Fibroblast of upper back skin (primary cell): ENCODE measurements at regions not wholly inside any gene's neighbourhood (a gene's known extent, or its start where the extent isn't known, plus 50 kb on each side); places are given as distances from the start of the nearest gene placed in this dataset.

Experiments
- DNase-seq: peaks from one replicate; pipeline ENCODE4 v3.0.0-alpha.2; 2013

- no peak for DNase-seq
These were observed 498.9 kb downstream of the ADGRL2 start for GRCh38 chr1:82299656-82300055.

DNA sequence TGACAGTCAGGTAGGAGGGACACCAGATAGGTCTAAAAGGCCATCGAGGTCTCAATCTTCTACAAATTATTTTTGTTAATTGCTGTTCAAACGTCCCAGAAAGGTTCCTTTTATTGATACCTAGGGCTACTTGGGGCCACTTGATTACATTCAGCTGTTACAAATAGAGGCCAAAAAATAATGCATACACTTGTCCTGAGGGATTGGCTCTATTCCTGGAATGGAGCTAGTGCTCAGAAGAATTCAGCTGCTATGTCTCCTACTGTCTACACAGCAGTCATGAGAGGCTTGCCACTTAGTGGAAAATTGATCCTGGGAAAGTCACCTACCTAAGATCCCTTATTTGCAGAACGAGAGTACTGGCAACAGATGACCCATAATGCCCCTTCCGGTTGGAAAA, 498.3 kb downstream of the ADGRL2 start:
- no peak for DNase-seq

DNA sequence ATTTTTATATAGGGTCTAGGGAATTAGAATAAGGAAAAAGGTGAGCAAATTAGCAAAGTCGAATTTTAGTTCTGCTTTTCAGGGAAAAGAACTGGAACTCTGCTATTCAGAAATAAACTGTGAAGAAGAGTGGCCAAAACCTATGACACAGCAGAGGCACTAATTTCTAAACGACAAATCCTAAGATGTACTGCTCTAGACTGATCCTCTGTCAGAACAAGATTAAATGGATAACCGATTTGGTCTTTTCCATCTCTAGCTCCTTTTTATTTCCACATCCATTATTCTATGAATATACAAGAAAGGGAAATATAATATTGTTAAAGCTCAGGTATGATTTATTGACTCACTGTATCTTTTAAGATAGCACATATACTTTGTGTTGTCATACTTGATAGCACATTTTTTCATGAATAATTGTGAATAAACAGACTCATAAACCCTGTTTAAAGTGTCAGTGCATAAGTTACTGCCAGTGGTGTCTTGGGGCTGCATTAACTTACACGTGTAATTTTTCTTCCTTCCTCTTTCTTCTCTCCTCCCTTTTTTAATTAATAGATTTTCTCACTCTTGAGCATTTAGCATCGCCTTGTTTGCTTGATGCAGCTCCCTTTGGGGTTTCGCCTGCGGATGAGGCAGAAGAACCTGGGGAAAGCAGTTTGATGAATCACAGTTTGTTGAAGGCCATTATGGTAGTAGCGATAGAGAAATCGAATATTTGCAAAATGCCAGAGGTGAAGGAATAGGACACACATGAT, 496.6 kb downstream of the ADGRL2 start:
- DNase-seq = no peak

DNA sequence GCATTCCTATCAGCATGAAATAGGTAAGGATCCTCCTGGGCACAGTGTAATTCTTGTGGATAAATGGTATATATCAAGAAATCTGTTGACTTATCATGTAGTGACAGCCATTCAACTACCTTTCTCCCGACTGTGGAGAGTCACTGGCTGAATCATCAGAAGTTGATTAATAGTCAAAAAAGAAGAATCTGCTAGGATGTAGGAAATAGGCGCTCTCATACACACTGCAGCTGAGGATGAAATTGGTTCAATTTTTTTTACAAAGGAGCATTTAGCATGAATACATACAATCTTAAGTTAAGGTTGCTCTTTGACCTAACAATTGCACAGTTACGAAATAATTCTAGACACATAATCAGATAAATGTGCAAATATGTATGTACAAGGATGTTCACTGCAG, 486.8 kb downstream of the ADGRL2 start:
- no peak for DNase-seq

- peak; percentile 28 for DNase-seq
These were observed 483.5 kb downstream of the ADGRL2 start for GRCh38 chr1:82284213-82284612.

DNA sequence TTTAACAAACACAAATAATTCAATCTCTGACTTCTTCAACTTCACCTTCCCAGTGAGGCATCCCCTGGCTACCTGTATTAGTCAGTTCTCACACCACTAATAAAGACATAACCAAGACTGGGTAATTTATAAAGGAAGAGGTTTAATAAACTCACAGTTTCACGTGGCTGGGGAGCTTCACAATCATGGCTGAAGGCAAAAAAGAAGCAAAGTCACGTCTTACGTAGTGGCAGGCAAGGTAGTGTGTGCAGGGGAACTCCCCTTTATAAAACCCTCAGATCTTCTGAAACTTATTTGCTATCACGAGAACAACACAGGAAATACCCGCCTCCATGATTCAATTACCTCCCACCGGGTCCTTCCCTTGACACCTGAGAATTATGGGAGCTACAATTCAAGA, 478.5 kb downstream of the ADGRL2 start:
- no peak for DNase-seq

DNA sequence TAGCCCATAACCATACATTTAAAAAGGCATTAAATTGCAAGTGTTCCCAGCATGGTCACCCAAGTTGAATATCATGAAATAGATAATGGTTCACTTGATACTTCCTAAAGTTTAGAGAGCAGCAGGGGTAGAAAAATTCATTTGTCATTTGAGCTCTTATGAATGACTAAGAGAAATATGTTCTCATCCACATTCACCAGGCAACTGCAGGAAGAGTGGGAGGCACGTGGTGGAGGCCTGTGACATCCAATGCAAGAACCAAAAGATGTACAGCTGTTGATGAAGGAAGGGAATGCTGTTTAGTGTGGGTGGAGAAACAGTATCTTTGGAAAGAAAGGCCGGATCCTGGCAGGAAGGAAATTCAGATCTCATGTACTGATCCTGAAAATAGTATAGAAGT, 473.1 kb downstream of the ADGRL2 start:
- peak; percentile 4 for DNase-seq

GRCh38 chr1:82269431-82269830, 468.7 kb downstream of the ADGRL2 start:
- peak; percentile 75 for DNase-seq

DNA sequence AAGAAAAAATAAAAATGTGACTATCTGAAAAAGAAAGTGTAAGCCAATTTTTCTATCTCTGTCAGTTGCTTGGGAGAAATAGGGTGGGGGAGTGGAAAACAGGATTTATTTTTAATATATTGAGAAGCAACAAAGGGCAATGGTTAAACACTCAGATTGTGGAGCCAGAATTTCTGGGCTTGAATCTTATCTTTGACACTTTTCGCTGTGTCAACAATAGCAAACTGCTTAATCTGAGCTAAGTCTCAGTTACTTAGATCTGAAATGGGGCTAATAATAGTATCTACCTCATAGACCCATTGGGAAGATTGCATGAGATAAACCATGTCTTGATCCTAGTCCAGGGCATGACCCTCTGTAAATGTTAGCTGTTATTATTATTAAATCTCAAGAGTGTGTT, 468.1 kb downstream of the ADGRL2 start:
- DNase-seq = no peak

- DNase-seq = no peak
These were observed 465.6 kb downstream of the ADGRL2 start for GRCh38 chr1:82266351-82266750.

DNA sequence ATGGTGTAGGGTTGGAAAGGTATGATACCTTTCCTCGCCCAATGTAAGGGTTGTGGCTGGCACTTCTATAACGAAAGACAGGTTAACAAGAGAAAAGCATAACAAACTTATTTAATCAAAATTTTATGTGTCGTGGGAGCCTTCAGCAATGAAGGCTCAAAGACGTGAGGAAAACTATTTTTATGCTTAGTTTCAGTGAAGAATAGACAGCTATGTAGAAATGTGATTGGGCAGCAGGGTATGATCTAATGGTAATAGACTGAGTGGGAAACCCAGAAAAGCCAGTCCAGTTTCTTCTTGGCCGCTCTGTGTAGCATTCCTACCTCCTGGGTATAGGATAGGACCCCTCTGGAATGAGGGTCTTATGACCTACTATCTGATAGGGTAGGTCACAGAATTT, 464.7 kb downstream of the ADGRL2 start:
- no peak for DNase-seq

- no peak for DNase-seq
These were observed 464.1 kb downstream of the ADGRL2 start for GRCh38 chr1:82264802-82265201.

DNA sequence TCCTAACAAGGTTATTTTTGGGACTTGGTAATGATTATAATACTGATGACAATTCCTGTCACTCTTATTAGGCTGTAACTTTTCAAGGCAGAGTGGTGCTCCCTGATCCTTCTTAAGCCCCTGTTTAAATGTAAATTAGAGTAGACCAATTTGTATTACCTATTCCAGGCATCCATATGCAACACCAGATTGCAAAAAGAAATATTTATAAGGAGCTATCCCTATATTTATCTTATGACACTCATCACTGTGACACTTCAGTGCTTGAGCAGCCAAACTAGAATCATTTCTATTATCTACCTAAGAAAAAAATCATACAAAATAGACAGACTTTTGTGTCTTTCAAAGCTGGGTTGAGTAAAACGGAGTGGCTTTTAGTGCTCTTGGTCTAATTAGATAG, 462.7 kb downstream of the ADGRL2 start:
- DNase-seq = no peak

GRCh38 chr1:82260666-82261065, 459.9 kb downstream of the ADGRL2 start:
- no peak for DNase-seq

- DNase-seq = no peak
These were observed 459.3 kb downstream of the ADGRL2 start for GRCh38 chr1:82260051-82260450.

- DNase-seq = no peak
These were observed 458.2 kb downstream of the ADGRL2 start for GRCh38 chr1:82258887-82259286.

DNA sequence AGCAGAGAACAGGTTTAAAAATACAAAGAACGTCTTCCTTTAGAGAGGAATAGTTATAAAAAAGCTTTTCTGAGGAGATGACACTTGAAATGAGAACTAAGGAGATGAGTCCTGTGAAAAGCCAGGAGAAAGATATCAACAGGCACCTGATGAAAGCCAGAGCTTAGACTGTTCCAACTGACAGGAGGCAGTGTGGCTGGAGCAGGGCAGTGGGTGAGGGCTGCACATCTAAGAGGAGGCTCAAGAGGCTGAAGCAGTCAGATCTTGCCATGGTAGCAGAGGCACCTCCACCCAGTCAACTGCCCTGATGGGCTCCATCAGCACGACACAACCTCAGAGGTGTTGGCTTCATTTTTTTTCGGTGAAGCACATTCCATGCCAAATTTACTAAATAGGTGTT, 445.3 kb downstream of the ADGRL2 start:
- DNase-seq = no peak

GRCh38 chr1:82245345-82246014, 444.7 kb downstream of the ADGRL2 start:
- DNase-seq = no peak

DNA sequence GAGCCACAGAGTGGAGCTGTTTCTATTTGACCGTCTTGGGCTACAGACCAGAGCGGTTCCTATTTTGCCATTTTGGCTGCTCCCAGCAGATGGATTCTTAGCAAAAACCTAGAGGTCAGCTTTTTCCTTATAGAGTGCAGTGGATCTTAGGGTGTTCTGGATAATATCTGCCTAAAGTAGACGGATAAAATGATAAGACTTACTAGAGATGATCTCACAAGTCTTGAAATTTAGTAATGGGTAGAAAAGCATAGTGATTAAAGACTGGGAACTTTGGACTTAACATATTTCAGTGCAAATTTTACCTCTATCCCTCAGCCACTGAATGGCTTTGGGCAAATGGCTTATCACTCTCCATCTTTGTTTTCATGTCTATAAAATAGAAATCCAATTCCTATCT, 439.8 kb downstream of the ADGRL2 start:
- no peak for DNase-seq

DNA sequence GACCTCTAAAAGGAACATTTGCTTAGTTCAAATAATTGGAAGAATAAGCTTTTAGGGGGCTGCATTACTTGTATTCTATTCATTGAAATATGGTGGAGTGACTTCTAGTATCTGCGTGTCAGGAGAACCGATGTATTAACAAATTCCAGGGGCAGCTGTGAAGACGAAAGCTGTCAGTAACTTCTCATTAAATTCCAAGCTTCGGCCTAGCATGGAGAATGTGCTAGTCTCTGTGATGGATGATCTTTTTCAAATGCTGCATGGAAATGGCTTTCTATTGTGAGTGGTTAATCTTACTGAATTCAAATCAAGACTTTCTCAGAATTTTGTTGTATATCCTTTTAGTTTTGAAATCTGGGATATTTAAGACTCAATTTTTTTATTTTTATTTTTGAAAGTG, 429.9 kb downstream of the ADGRL2 start:
- DNase-seq = no peak

- DNase-seq = peak; percentile 33
These were observed 426.8 kb downstream of the ADGRL2 start for GRCh38 chr1:82227306-82228095.

- DNase-seq = peak; percentile 12
These were observed 425.4 kb downstream of the ADGRL2 start for GRCh38 chr1:82226186-82226505.

- peak; percentile 47 for DNase-seq
These were observed 424.9 kb downstream of the ADGRL2 start for GRCh38 chr1:82225421-82226185.
